GM13977 (cell line): ENCODE measurements at regions not wholly inside any gene's neighbourhood (a gene's known extent, or its start where the extent isn't known, plus 50 kb on each side); places are given as distances from the start of the nearest gene placed in this dataset.

Source experiments
- DNase-seq: peaks from one replicate; pipeline ENCODE4 v3.0.0; 2012; ENCODE audit warnings: low spot score
- CTCF ChIP-seq: IDR thresholded peaks from 2 replicates; pipeline ENCODE4 v1.5.1; 2012; ENCODE audit warnings: mild to moderate bottlenecking, control low read depth; ENCODE audit not compliant: insufficient read depth; ENCODE audit errors: extremely low read depth, missing control alignments
- in situ Hi-C: fragments of 300-500 bp; cut with MboI; formaldehyde crosslinking; loops from one replicate; pipeline ENCODE4 v1.12.0; 2022; ENCODE audit warnings: low sequenced_read_pairs, low pct_unique_long_range_greater_than_20kb, mixed read lengths, inconsistent platforms; ENCODE audit not compliant: unreplicated experiment

GRCh38 chr7:46126675-46127300, 205.7 kb upstream of the IGFBP3 start:
- no peak for TF ChIP-seq CTCF
- in situ Hi-C loops, result no loop called here
- no peak for DNase-seq

- DNase-seq, result no peak
- no peak for TF ChIP-seq CTCF
- in situ Hi-C loops, result no loop called here
Measured at GRCh38 chr7:46123756-46124343, 202.8 kb upstream of the IGFBP3 start.

- in situ Hi-C loops, result no loop called here
- no peak for TF ChIP-seq CTCF
- DNase-seq, result no peak
Measured at GRCh38 chr7:46115410-46115809, 194.3 kb upstream of the IGFBP3 start.

GRCh38 chr7:46109437-46109836, 188.4 kb upstream of the IGFBP3 start:
- in situ Hi-C loops, result no loop called here
- DNase-seq, result no peak

GRCh38 chr7:46108272-46108671, 187.2 kb upstream of the IGFBP3 start:
- in situ Hi-C loops, result no loop called here
- TF ChIP-seq CTCF, result no peak
- DNase-seq, result no peak

More at GRCh38 chr7:46109437-46109836, 188.4 kb upstream of the IGFBP3 start:
- TF ChIP-seq CTCF, result no peak

- in situ Hi-C loops, result no loop called here
- TF ChIP-seq CTCF, result no peak
- DNase-seq, result no peak
Measured at GRCh38 chr7:46107610-46108217, 186.6 kb upstream of the IGFBP3 start.
